ENCODE measurements at regions not wholly inside any gene's neighbourhood (a gene's known extent, or its start where the extent isn't known, plus 50 kb on each side); places are given as distances from the start of the nearest gene placed in this dataset.

- 47% methylated on average over 1 of the region's 1 CpG for WGBS (ENCODE audit: low lambda C conversion rate)
- no peak overlapping the region for H3K9ac ChIP-seq
- no peak for DNase-seq
- H3K27me3 ChIP-seq (ENCODE audit: insufficient read depth), result no peaks in the 10 kb centered on the region
- no peak for TF ChIP-seq TAF1 (IDR thresholded peaks at IDR 0.05; ENCODE audit: borderline replicate concordance, low read depth, low read length)
- no peak for TF ChIP-seq FOSL2 (IDR thresholded peaks at IDR 0.05; ENCODE audit: borderline replicate concordance, low read depth)
- TF ChIP-seq YY1 (IDR thresholded peaks at IDR 0.05; ENCODE audit: low read depth), result no peak
- TF ChIP-seq GATA2 (CRISPR knock-in tag; IDR thresholded peaks at IDR 0.05), result no peak
- TF ChIP-seq TEAD4 (IDR thresholded peaks at IDR 0.05; ENCODE audit: borderline replicate concordance, insufficient read depth), result no peak
- TF ChIP-seq NFIC (IDR thresholded peaks at IDR 0.05; ENCODE audit: borderline replicate concordance), result no peak
- TF ChIP-seq MXI1 (IDR thresholded peaks at IDR 0.05; ENCODE audit: low read depth, low read length), result no peak
- no peak for TF ChIP-seq RCOR1 (IDR thresholded peaks at IDR 0.05; ENCODE audit: low read length)
- no peak for TF ChIP-seq CHD2 (IDR thresholded peaks at IDR 0.05; ENCODE audit: low read length, partially characterized antibody)
- TF ChIP-seq, protein P1, sequence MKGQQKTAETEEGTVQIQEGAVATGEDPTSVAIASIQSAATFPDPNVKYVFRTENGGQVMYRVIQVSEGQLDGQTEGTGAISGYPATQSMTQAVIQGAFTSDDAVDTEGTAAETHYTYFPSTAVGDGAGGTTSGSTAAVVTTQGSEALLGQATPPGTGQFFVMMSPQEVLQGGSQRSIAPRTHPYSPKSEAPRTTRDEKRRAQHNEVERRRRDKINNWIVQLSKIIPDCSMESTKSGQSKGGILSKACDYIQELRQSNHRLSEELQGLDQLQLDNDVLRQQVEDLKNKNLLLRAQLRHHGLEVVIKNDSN (IDR thresholded peaks at IDR 0.05; ENCODE audit: borderline replicate concordance, low read depth), result no peak
- no peak for TF ChIP-seq RXRA (IDR thresholded peaks at IDR 0.05; ENCODE audit: borderline replicate concordance, low read depth)
- TF ChIP-seq FOXJ3 (CRISPR knock-in tag; IDR thresholded peaks at IDR 0.05), result no peak
- no peak for TF ChIP-seq SMC3 (IDR thresholded peaks at IDR 0.05; ENCODE audit: low read depth, low read length)
- TF ChIP-seq RAD21 (IDR thresholded peaks at IDR 0.05; ENCODE audit: low read length), result no peak
- TF ChIP-seq, protein P2, sequence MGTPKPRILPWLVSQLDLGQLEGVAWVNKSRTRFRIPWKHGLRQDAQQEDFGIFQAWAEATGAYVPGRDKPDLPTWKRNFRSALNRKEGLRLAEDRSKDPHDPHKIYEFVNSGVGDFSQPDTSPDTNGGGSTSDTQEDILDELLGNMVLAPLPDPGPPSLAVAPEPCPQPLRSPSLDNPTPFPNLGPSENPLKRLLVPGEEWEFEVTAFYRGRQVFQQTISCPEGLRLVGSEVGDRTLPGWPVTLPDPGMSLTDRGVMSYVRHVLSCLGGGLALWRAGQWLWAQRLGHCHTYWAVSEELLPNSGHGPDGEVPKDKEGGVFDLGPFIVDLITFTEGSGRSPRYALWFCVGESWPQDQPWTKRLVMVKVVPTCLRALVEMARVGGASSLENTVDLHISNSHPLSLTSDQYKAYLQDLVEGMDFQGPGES (IDR thresholded peaks at IDR 0.05; ENCODE audit: low read depth, low read length), result no peak
- no peak for TF ChIP-seq MEF2A (IDR thresholded peaks at IDR 0.05; ENCODE audit: borderline replicate concordance, low read depth)
- no peak for TF ChIP-seq EP300 (IDR thresholded peaks at IDR 0.05; ENCODE audit: borderline replicate concordance in 1 of 2, low read depth in 1 of 2, low read length in 1 of 2)
- TF ChIP-seq ELF1 (IDR thresholded peaks at IDR 0.05), result no peak
- H3K4me1 ChIP-seq (ENCODE audit: control insufficient read depth in 1 of 2, insufficient read depth in 2 of 2, low read depth in 1 of 2, low read length in 1 of 2), result peaks cover 0 to under 1% of the 10 kb centered on the region in 2 experiments; a peak in 1 of 4 replicates
- H3K9me2 ChIP-seq, result peaks cover 3% of the 10 kb centered on the region; the same call in 1 of the 2 replicates
- ChIA-PET CTCF (interaction anchor here (0.8 kb wide), 1 partner anchor 21 kb away, joined by 3 read pairs; no protein-coding TSS in a partner anchor), POLR2A (no interaction called here)
- H3K36me3 ChIP-seq (replicated peaks in 1 of 2; ENCODE audit: control insufficient read depth in 1 of 2, insufficient read depth in 2 of 2, low read length in 1 of 2), result no peaks in the 10 kb centered on the region
- H2AFZ ChIP-seq (ENCODE audit: low read depth), result no peak overlapping the region
- no peaks in the 10 kb centered on the region for H3K79me2 ChIP-seq (ENCODE audit: insufficient read depth)
- no peaks in the 10 kb centered on the region for H4K20me1 ChIP-seq (ENCODE audit: insufficient read depth)
- no peak overlapping the region for H3K27ac ChIP-seq (ENCODE audit: low read depth in 2 of 2, low read length in 1 of 2)
- no peaks in the 10 kb centered on the region for H3F3A ChIP-seq (replicated peaks; ENCODE audit: insufficient read depth)
- no peak overlapping the region for H3K4me2 ChIP-seq
- peaks cover 3% of the 10 kb centered on the region; the same call in 1 of the 2 replicates for H3K9me3 ChIP-seq
- no peak overlapping the region for H3K4me3 ChIP-seq (ENCODE audit: low read depth in 2 of 2, low read length in 1 of 2)
Measured at GRCh38 chr9:83178717-83179116, 115.8 kb upstream of the RASEF start.

DNA sequence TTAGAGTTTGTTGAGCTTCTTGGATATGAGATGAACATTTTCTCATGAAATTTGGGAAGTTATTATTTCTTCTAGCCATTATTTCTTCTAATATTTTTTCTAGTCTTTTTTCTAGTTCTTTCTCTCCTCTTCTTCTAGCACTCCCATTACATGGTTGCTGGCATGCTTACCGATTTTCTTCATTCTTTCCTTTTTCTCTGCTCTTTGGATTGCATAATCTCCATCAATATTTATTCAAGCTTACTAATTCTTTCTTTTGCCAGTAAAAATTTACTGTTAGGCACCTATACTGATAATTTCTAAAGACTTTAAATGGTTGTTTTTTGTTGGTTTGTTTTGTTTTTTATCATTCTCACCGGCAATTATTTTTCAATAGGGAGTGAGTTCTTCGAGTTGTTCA, 114.8 kb upstream of the RASEF start:
- H3F3A ChIP-seq (replicated peaks; ENCODE audit: insufficient read depth), result no peaks in the 10 kb centered on the region
- no peak overlapping the region for H3K9ac ChIP-seq
- ChIA-PET POLR2A (no interaction called here), CTCF (interaction anchor here (0.5 kb wide), 1 partner anchor 502 kb away, joined by 3 read pairs; no protein-coding TSS in a partner anchor)
- no peak overlapping the region for H3K4me2 ChIP-seq
- no peak for DNase-seq
- no peaks in the 10 kb centered on the region for H3K4me1 ChIP-seq (ENCODE audit: control insufficient read depth in 1 of 2, insufficient read depth in 2 of 2, low read depth in 1 of 2, low read length in 1 of 2)
- H4K20me1 ChIP-seq (ENCODE audit: insufficient read depth), result no peaks in the 10 kb centered on the region
- no peak overlapping the region for H2AFZ ChIP-seq (ENCODE audit: low read depth)
- H3K27ac ChIP-seq (ENCODE audit: low read depth in 2 of 2, low read length in 1 of 2), result no peak overlapping the region
- no peaks in the 10 kb centered on the region for H3K79me2 ChIP-seq (ENCODE audit: insufficient read depth)
- H3K9me2 ChIP-seq, result peaks cover 3% of the 10 kb centered on the region; the same call in 1 of the 2 replicates
- WGBS (ENCODE audit: low lambda C conversion rate), result 40% methylated on average over 3 of the region's 3 CpGs
- H3K4me3 ChIP-seq (ENCODE audit: low read depth in 2 of 2, low read length in 1 of 2), result no peak overlapping the region
- H3K9me3 ChIP-seq, result peaks cover 3% of the 10 kb centered on the region; the same call in 1 of the 2 replicates
- no peaks in the 10 kb centered on the region for H3K27me3 ChIP-seq (ENCODE audit: insufficient read depth)
- no peaks in the 10 kb centered on the region for H3K36me3 ChIP-seq (replicated peaks in 1 of 2; ENCODE audit: control insufficient read depth in 1 of 2, insufficient read depth in 2 of 2, low read length in 1 of 2)
- no peak for TF ChIP-seq GATA2 (CRISPR knock-in tag; IDR thresholded peaks at IDR 0.05)
- no peak for TF ChIP-seq EZH2phosphoT487 (IDR thresholded peaks at IDR 0.05; ENCODE audit: borderline replicate concordance, low read depth)
- TF ChIP-seq SIN3A (IDR thresholded peaks at IDR 0.05; ENCODE audit: borderline replicate concordance, low read depth, low read length), result no peak
- no peak for TF ChIP-seq RCOR1 (IDR thresholded peaks at IDR 0.05; ENCODE audit: low read length)
- no peak for TF ChIP-seq JUND (IDR thresholded peaks at IDR 0.05)
- no peak for TF ChIP-seq CTCF (IDR thresholded peaks at IDR 0.05)
- no peak for TF ChIP-seq MXI1 (IDR thresholded peaks at IDR 0.05; ENCODE audit: low read depth, low read length)
- no peak for TF ChIP-seq CHD2 (IDR thresholded peaks at IDR 0.05; ENCODE audit: low read length, partially characterized antibody)
- TF ChIP-seq RFX5 (IDR thresholded peaks at IDR 0.05; ENCODE audit: low read length), result no peak
- TF ChIP-seq, protein P3, sequence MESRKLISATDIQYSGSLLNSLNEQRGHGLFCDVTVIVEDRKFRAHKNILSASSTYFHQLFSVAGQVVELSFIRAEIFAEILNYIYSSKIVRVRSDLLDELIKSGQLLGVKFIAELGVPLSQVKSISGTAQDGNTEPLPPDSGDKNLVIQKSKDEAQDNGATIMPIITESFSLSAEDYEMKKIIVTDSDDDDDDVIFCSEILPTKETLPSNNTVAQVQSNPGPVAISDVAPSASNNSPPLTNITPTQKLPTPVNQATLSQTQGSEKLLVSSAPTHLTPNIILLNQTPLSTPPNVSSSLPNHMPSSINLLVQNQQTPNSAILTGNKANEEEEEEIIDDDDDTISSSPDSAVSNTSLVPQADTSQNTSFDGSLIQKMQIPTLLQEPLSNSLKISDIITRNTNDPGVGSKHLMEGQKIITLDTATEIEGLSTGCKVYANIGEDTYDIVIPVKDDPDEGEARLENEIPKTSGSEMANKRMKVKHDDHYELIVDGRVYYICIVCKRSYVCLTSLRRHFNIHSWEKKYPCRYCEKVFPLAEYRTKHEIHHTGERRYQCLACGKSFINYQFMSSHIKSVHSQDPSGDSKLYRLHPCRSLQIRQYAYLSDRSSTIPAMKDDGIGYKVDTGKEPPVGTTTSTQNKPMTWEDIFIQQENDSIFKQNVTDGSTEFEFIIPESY (IDR thresholded peaks at IDR 0.05; ENCODE audit: borderline replicate concordance, low read depth), result no peak

Data from SK-N-SH (cell line).